Breast epithelium (tissue), 3 donors: ENCODE measurements at regions not wholly inside any gene's neighbourhood (a gene's known extent, or its start where the extent isn't known, plus 50 kb on each side); places are given as distances from the start of the nearest gene placed in this dataset.

Experiments used
- CTCF ChIP-seq, 3 donors: fragments of 450-650 bp; IDR thresholded peaks; one replicate each; pipeline ENCODE4 v1.5.1; 2016 to 2017; ENCODE audit warnings: antibody characterized with exemption in 3 of 3, mild to moderate bottlenecking in 3 of 3, moderate library complexity in 3 of 3
- POLR2A ChIP-seq: fragments of 450-650 bp; IDR thresholded peaks from one replicate; pipeline ENCODE4 v1.6.1; 2016; ENCODE audit warnings: antibody characterized with exemption, mild to moderate bottlenecking, moderate library complexity
- POLR2AphosphoS5 ChIP-seq, 3 donors: sonication (generic); formaldehyde crosslinking; IDR thresholded peaks; one replicate each; pipeline ENCODE4 v1.6.1; 2017; ENCODE audit warnings: antibody characterized with exemption in 3 of 3

DNA sequence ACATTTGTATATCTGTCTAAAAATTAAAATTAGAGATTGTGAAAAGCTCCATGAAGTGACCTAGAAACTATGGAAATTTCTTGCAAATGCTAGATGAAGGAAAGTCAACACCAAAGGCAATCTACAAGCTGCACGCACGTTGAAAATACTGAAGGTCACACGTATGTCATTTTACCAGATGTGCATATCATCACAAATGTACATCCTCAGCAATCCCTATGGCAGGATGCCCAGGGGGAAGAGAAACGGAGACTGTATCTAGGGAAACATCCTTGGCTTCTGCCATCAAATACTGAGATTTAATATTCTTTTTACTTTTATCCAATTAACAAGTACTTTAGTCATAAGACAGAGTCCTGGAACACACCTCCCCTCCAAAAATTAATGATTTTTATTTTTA lies 672.0 kb downstream of the RNF144B start:
- TF ChIP-seq CTCF (IDR thresholded peaks at IDR 0.05) (no peak), POLR2AphosphoS5 (IDR thresholded peaks at IDR 0.05) (no peak), POLR2A (no peak)
